NB4 (cell line): ENCODE measurements at regions not wholly inside any gene's neighbourhood (a gene's known extent, or its start where the extent isn't known, plus 50 kb on each side); places are given as distances from the start of the nearest gene placed in this dataset.

ENCODE experiments used
- CTCF ChIP-seq: IDR thresholded peaks from one replicate; pipeline ENCODE4 v1.5.1; 2012; ENCODE audit warnings: low read depth, low read length
- MAX ChIP-seq: IDR thresholded peaks from 2 replicates; pipeline ENCODE4 v1.6.1; 2011; ENCODE audit warnings: low read depth, low read length

- TF ChIP-seq CTCF (no peak), MAX (no peak)
Measured at GRCh38 chr9:33698267-33698666, 97.1 kb upstream of the PRSS3 start.
